Progenitor cell of endocrine pancreas (in vitro differentiated cells): ENCODE measurements at regions not wholly inside any gene's neighbourhood (a gene's known extent, or its start where the extent isn't known, plus 50 kb on each side); places are given as distances from the start of the nearest gene placed in this dataset.
"Not testable (repeated sequence)": the region's sequence is repeated elsewhere in the genome, so short reads cannot be mapped to it uniquely, and the experiment has no call there.

ENCODE experiments used
- DNase-seq: peaks from one replicate; pipeline ENCODE4 v3.0.0; 2021; ENCODE audit warnings: low spot score; ENCODE audit not compliant: unreplicated experiment
- H3K27ac Mint-ChIP-seq: 2 replicates; pipeline ENCODE4 v1.8.0; 2021; ENCODE audit warnings: mild to moderate bottlenecking, moderate library complexity, mixed read lengths
- H3K27me3 Mint-ChIP-seq: 2 replicates; pipeline ENCODE4 v1.8.0; 2021; ENCODE audit warnings: mixed read lengths
- H3K36me3 Mint-ChIP-seq: 2 replicates; pipeline ENCODE4 v1.8.0; 2022; ENCODE audit warnings: mixed read lengths; ENCODE audit not compliant: insufficient read depth
- H3K4me1 Mint-ChIP-seq: 2 replicates; pipeline ENCODE4 v1.8.0; 2021; ENCODE audit warnings: low read depth, mixed read lengths
- H3K4me3 Mint-ChIP-seq: 2 replicates; pipeline ENCODE4 v1.8.0; 2021; ENCODE audit warnings: low read depth, mild to moderate bottlenecking, moderate library complexity, mixed read lengths
- H3K9me3 Mint-ChIP-seq: 2 replicates; pipeline ENCODE4 v1.8.0; 2021; ENCODE audit warnings: low read depth, mixed read lengths
- TF ChIP-seq, protein P1 (sequence below): fragments of 200-600 bp; sonication (generic); IDR thresholded peaks from one replicate; pipeline ENCODE4 v1.5.0; 2021; ENCODE audit warnings: antibody characterized with exemption, mild to moderate bottlenecking; ENCODE audit not compliant: unreplicated experiment

DNA sequence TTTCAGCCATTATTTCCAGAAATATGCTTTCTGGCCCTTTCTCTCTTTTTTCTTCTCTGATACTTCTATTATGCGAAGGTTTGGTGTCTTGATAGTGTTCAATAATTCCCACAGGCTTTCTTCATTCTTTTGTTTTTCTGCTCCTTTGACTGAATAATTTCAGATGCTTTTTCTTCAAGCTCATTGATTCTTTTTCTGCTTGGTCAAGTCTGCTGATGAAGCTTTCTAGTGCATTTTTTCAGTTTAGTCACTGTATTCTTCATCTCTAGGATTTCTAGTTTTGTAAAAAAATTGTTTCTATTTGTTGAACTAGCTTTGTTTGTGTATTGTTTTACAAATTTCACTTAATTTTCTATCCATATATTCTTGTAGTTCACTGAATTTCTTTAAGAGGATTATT is 304.0 kb upstream of the TARS1 start:
- H3K36me3 Mint-ChIP-seq: peaks cover 1% of the 10 kb centered on the region
- TF ChIP-seq, protein P1, sequence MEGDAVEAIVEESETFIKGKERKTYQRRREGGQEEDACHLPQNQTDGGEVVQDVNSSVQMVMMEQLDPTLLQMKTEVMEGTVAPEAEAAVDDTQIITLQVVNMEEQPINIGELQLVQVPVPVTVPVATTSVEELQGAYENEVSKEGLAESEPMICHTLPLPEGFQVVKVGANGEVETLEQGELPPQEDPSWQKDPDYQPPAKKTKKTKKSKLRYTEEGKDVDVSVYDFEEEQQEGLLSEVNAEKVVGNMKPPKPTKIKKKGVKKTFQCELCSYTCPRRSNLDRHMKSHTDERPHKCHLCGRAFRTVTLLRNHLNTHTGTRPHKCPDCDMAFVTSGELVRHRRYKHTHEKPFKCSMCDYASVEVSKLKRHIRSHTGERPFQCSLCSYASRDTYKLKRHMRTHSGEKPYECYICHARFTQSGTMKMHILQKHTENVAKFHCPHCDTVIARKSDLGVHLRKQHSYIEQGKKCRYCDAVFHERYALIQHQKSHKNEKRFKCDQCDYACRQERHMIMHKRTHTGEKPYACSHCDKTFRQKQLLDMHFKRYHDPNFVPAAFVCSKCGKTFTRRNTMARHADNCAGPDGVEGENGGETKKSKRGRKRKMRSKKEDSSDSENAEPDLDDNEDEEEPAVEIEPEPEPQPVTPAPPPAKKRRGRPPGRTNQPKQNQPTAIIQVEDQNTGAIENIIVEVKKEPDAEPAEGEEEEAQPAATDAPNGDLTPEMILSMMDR: no peak
- peaks cover 34% of the 10 kb centered on the region for H3K9me3 Mint-ChIP-seq
- H3K27me3 Mint-ChIP-seq: no peaks in the 10 kb centered on the region
- no peaks in the 10 kb centered on the region for H3K4me1 Mint-ChIP-seq
- DNase-seq: no peak
- H3K27ac Mint-ChIP-seq: no peak overlapping the region
- H3K4me3 Mint-ChIP-seq: no peak overlapping the region

- H3K4me3 Mint-ChIP-seq, H3K4me1 Mint-ChIP-seq, H3K27ac Mint-ChIP-seq, H3K36me3 Mint-ChIP-seq, DNase-seq, H3K27me3 Mint-ChIP-seq: not testable (repeated sequence)
- peaks cover 29% of the 10 kb centered on the region for H3K9me3 Mint-ChIP-seq
These were observed 302.6 kb upstream of the TARS1 start for GRCh38 chr5:33138145-33138544.

DNA sequence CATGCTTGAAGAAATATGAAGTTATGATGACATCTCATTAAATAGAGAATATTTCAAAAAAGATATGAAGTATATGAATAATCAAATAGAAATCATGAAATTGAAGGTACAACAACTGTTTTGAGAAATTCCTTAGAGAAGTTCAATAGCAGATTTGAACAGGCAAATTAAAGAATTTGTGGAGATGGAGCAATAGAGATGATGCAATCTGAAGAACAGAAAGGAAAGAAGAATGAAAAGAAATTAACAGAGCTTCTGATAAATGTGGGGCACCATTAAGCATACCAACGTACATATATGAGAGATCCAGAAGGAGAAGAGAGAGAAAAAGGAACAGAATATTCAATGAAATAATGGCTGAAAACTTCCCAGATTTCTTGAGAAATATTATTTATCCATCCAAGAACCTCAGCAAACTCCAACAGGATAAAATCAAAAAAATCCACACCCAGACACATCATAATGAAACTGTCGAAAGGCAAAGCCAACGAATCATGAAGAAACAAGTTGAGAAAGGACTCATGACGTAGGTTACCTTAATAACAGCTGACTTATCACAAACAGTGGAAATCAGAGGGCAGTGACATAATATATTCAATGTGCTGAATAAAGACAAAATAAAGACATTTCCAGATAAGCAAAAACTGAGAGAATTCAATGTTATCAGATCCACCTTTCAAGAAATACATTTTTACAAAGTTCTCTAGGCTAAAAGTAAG is 297.2 kb upstream of the TARS1 start:
- Mint-ChIP-seq H3K27ac (no peak overlapping the region), H3K36me3 (no peaks in the 10 kb centered on the region), H3K4me1 (no peaks in the 10 kb centered on the region), H3K4me3 (no peak overlapping the region), H3K27me3 (no peaks in the 10 kb centered on the region), H3K9me3 (peaks cover 4% of the 10 kb centered on the region)
- TF ChIP-seq, protein P1: no peak
- DNase-seq: no peak

DNA sequence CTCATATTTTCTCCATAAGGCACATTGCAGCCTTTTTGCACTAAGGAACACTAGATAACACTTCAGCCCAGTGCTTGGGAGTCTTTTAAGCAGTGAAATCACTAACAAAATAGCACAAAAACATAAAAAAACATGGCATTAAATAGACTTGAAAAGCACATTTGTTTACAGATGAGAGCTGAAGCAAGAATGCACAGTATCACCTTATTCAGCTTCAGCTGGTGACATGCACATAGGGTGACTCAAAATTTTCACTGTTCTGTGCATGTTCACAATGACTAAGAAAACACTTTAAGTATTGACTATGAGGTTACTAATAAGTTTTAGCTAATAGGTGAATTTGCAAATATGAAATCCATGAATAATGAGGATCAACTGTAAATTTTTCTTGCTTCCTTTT is 293.9 kb upstream of the TARS1 start:
- Mint-ChIP-seq H3K27ac (no peak overlapping the region), H3K27me3 (no peaks in the 10 kb centered on the region), H3K36me3 (no peaks in the 10 kb centered on the region), H3K4me3 (no peak overlapping the region), H3K4me1 (no peaks in the 10 kb centered on the region), H3K9me3 (peaks cover under 1% of the 10 kb centered on the region)
- TF ChIP-seq, protein P1: no peak
- no peak for DNase-seq

- Mint-ChIP-seq H3K27ac (peak overlapping the region; percentile 26), H3K36me3 (no peaks in the 10 kb centered on the region), H3K4me1 (peaks cover 4% of the 10 kb centered on the region), H3K9me3 (peaks cover 3% of the 10 kb centered on the region), H3K4me3 (no peak overlapping the region), H3K27me3 (no peaks in the 10 kb centered on the region)
- TF ChIP-seq, protein P1: no peak
- no peak for DNase-seq
These were observed 292.7 kb upstream of the TARS1 start for GRCh38 chr5:33148076-33148513.

DNA sequence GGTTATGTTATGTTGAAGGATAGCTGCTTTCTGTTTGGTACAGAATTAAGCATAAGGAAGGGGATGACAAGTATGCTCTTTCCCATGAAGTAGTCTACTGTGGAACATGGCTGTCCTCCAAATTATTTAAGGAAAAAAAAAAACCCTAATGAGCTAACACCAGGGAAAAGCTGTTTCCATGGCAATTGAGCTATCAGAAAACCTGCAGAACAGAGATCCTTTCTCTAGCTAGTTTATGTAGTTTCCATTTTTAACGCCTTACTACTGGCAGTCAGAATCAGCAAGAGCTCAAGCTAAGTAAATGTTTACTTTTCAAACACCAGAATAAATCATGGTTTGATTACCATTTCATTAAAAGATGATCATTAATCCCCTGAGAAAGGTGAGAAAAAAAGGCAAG is 287.4 kb upstream of the TARS1 start:
- TF ChIP-seq, protein P1: no peak
- Mint-ChIP-seq H3K9me3 (peaks cover 13% of the 10 kb centered on the region), H3K4me1 (peaks cover 12% of the 10 kb centered on the region), H3K27ac (peak overlapping the region; percentile 3), H3K4me3 (no peak overlapping the region), H3K36me3 (no peaks in the 10 kb centered on the region), H3K27me3 (no peaks in the 10 kb centered on the region)
- DNase-seq: no peak
